Testis (tissue), 2 donors: ENCODE measurements at regions not wholly inside any gene's neighbourhood (a gene's known extent, or its start where the extent isn't known, plus 50 kb on each side); places are given as distances from the start of the nearest gene placed in this dataset.

Experiments used
- DNase-seq: peaks from one replicate; pipeline ENCODE4 v3.0.0-alpha.2; 2019
- H3K27ac ChIP-seq, 2 donors: fragments of 200-600 bp; sonication (generic); one replicate each; pipeline ENCODE4 v1.5.1; 2019
- H3K27me3 ChIP-seq: fragments of 200-600 bp; sonication (generic); one replicate; pipeline ENCODE4 v1.5.1; 2019
- H3K36me3 ChIP-seq: fragments of 200-600 bp; sonication (generic); one replicate; pipeline ENCODE4 v1.5.1; 2017; ENCODE audit warnings: low read depth; ENCODE audit errors: missing control alignments
- H3K4me1 ChIP-seq: fragments of 200-600 bp; sonication (generic); one replicate; pipeline ENCODE4 v1.5.1; 2019
- H3K4me3 ChIP-seq, 2 donors: fragments of 200-600 bp; sonication (generic); one replicate each; pipeline ENCODE4 v1.5.1; 2017 to 2019
- H3K9me3 ChIP-seq: fragments of 200-600 bp; sonication (generic); one replicate; pipeline ENCODE4 v1.5.1; 2017
- POLR2A ChIP-seq: fragments of 450-650 bp; IDR thresholded peaks from one replicate; pipeline ENCODE4 v1.6.1; 2017; ENCODE audit warnings: antibody characterized with exemption, mild to moderate bottlenecking, moderate library complexity
- WGBS, 2 donors: methylation state at CpG; one replicate each; pipeline ENCODE4 v1.1.5; 2018; 5-methylcytosine and 5-hydroxymethylcytosine counted together
- intact Hi-C: fragments of 100-400 bp; cut with DNase I; formaldehyde crosslinking; loops from one replicate; pipeline ENCODE4 v1.15.1; 2023; ENCODE audit warnings: low total_unique reads
- TF ChIP-seq, protein P1 (sequence below), 3 experiments: fragments of 450-650 bp in 2 of 3; fragments of 200-600 bp in 1 of 3; sonication (generic) in 1 of 3; IDR thresholded peaks; one replicate each; pipeline ENCODE4 v1.5.1; 2016 to 2019; ENCODE audit warnings: antibody characterized with exemption in 3 of 3, mild to moderate bottlenecking in 2 of 3, moderate library complexity in 1 of 3

GRCh38 chr2:142220239-142220638 is 89.4 kb upstream of the LRP1B start:
- DNase-seq = no peak
- Histone ChIP-seq H3K36me3 (no peaks in the 10 kb centered on the region), H3K27ac (no peak overlapping the region), H3K4me3 (no peak overlapping the region), H3K27me3 (no peaks in the 10 kb centered on the region), H3K4me1 (no peaks in the 10 kb centered on the region), H3K9me3 (no peaks in the 10 kb centered on the region)
- TF ChIP-seq, protein P1, sequence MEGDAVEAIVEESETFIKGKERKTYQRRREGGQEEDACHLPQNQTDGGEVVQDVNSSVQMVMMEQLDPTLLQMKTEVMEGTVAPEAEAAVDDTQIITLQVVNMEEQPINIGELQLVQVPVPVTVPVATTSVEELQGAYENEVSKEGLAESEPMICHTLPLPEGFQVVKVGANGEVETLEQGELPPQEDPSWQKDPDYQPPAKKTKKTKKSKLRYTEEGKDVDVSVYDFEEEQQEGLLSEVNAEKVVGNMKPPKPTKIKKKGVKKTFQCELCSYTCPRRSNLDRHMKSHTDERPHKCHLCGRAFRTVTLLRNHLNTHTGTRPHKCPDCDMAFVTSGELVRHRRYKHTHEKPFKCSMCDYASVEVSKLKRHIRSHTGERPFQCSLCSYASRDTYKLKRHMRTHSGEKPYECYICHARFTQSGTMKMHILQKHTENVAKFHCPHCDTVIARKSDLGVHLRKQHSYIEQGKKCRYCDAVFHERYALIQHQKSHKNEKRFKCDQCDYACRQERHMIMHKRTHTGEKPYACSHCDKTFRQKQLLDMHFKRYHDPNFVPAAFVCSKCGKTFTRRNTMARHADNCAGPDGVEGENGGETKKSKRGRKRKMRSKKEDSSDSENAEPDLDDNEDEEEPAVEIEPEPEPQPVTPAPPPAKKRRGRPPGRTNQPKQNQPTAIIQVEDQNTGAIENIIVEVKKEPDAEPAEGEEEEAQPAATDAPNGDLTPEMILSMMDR (IDR thresholded peaks at IDR 0.05) = no peak
- TF ChIP-seq POLR2A = no peak
- intact Hi-C loops = no loop called here
- WGBS, 2 donors = 81 to 83% methylated on average over 1 of the region's 1 CpG

DNA sequence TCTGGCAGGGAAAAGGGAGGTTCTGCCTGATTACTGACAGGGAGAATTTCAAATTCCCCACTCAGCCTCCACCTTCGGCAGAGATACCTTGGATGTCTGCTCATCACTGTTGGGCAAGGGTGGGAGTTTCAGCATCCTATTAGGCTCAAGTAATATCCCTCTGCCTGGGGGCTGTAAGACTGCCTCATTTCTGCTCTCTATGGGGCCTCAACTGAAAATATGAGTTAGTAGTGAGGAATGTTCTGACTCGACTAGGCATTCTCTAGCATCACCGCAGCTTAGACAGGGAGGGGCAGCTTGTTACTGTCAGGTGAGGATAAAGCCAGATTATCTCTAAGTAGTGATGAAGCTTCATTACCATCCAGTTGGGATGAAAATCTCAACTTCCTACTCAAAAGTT is 87.7 kb upstream of the LRP1B start:
- no peaks in the 10 kb centered on the region for H3K36me3 ChIP-seq
- no peak overlapping the region for H3K27ac ChIP-seq
- DNase-seq = no peak
- WGBS, 2 donors = 77 to 85% methylated on average over 3 of the region's 3 CpGs
- no peaks in the 10 kb centered on the region for H3K9me3 ChIP-seq
- H3K4me1 ChIP-seq = no peaks in the 10 kb centered on the region
- TF ChIP-seq POLR2A = no peak
- TF ChIP-seq, protein P1 (IDR thresholded peaks at IDR 0.05) = no peak
- H3K4me3 ChIP-seq = no peak overlapping the region
- intact Hi-C loops = no loop called here
- no peaks in the 10 kb centered on the region for H3K27me3 ChIP-seq

DNA sequence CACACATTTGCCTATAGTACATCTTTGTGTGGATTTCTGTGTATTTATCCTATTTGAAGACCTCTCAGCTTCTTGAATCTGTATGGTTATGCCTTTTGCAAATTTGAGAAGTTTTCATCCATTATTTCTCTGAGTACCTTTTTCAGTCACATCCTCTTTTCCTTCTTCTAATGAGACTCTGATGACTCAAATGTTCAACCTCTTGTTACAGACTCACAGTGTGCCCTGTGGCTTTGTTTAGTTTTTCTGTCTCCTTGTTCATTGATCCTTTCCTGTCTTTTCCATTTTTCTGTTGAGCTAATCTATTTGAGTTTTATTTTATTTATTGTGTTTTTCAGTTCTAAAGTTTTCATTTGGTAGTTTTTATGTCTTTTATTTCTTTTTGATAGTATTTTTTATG is 87.0 kb upstream of the LRP1B start:
- intact Hi-C loops = no loop called here
- TF ChIP-seq, protein P1 (IDR thresholded peaks at IDR 0.05) = no peak
- no peak for TF ChIP-seq POLR2A
- Histone ChIP-seq H3K9me3 (no peaks in the 10 kb centered on the region), H3K4me3 (no peak overlapping the region), H3K27me3 (no peaks in the 10 kb centered on the region), H3K36me3 (no peaks in the 10 kb centered on the region), H3K27ac (no peak overlapping the region), H3K4me1 (no peaks in the 10 kb centered on the region)
- no peak for DNase-seq

GRCh38 chr2:142200062-142200461 is 69.2 kb upstream of the LRP1B start:
- TF ChIP-seq, protein P1 (IDR thresholded peaks at IDR 0.05) = no peak
- no peak for TF ChIP-seq POLR2A

GRCh38 chr2:142199073-142199472 is 68.3 kb upstream of the LRP1B start:
- TF ChIP-seq, protein P1 (IDR thresholded peaks at IDR 0.05) = no peak
- no peak for TF ChIP-seq POLR2A
- Histone ChIP-seq H3K36me3 (no peaks in the 10 kb centered on the region), H3K27ac (no peak overlapping the region), H3K27me3 (no peaks in the 10 kb centered on the region), H3K4me3 (no peak overlapping the region), H3K4me1 (no peaks in the 10 kb centered on the region), H3K9me3 (no peaks in the 10 kb centered on the region)
- 74% methylated on average over 2 of the region's 2 CpGs for WGBS, 2 donors
- no peak for DNase-seq
- intact Hi-C loops = no loop called here

More at GRCh38 chr2:142200062-142200461, 69.2 kb upstream of the LRP1B start:
- H3K4me1 ChIP-seq = no peaks in the 10 kb centered on the region
- H3K27me3 ChIP-seq = no peaks in the 10 kb centered on the region
- intact Hi-C loops = no loop called here
- no peaks in the 10 kb centered on the region for H3K36me3 ChIP-seq
- no peaks in the 10 kb centered on the region for H3K9me3 ChIP-seq
- no peak overlapping the region for H3K4me3 ChIP-seq
- no peak for DNase-seq
- 45 to 56% methylated on average over 1 of the region's 1 CpG for WGBS, 2 donors
- H3K27ac ChIP-seq = no peak overlapping the region
